A204.1 (cell line): ENCODE measurements at regions not wholly inside any gene's neighbourhood (a gene's known extent, or its start where the extent isn't known, plus 50 kb on each side); places are given as distances from the start of the nearest gene placed in this dataset.

Experiments
- FAIRE-seq: peaks from 2 replicates; lab custom pipeline; 2012; peaks lifted over from hg19 to GRCh38; lab: Jason Lieb, UNC

DNA sequence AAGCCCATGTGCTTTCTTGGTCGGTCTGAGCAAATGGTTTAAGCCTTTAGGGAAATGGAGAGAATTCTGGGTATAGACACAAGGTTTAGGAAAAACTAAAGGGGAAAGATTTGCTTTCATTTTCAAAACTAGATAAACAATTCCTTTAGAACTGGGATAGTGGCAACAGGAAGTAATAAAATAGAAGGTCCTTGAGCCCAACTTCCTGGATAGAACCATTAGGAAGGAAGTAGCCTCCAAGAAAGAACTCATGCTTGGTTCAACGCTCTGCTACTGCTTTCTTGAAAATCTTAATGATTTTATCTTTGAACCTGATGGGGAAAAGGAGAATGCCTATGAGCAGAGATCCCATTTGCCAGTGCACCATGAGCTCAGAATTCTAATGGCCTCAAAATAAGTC is 147.0 kb upstream of the THRB start:
- no peak for FAIRE-seq

DNA sequence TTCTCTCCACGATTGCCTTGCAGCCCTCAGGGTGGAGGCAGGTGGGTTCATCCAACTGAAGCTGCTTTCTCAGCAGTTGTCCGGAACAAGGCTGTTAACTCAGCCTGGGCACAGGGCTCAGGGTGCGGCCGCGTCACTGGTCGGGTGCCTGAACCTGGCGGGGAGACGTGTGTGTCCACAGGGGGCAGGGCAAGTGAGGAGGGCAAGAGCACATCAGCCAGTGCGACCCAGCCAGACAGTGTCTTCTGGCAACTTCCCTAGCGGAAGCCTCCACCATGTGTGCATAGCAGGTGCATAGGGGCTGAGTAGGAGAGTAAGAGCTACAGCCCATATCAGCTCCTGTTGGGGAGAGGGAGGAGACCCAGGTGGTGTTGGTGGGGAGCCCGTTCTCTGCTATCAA is 150.4 kb upstream of the THRB start:
- FAIRE-seq = no peak

DNA sequence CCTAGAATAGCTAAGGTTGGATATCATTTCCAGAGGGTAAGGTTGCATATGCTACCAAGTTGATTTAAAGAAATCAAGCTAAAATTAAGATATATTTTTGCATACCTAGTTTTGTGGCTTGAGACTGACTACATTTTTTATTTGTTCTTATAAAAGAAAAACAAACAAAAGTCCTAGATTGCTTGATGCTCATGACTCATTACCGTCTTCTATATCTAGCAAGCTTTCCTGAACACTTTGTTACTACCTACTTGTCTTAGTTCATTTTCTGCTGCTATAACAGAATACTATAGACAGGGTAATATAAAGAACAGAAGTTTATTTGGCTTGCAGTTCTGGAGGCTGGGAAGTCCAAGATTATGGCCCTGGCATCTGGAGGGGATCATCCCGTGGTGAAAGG is 152.1 kb upstream of the THRB start:
- FAIRE-seq = no peak

GRCh38 chr3:24648063-24648462 is 153.4 kb upstream of the THRB start:
- no peak for FAIRE-seq

GRCh38 chr3:24650839-24651238 is 156.2 kb upstream of the THRB start:
- FAIRE-seq = no peak

DNA sequence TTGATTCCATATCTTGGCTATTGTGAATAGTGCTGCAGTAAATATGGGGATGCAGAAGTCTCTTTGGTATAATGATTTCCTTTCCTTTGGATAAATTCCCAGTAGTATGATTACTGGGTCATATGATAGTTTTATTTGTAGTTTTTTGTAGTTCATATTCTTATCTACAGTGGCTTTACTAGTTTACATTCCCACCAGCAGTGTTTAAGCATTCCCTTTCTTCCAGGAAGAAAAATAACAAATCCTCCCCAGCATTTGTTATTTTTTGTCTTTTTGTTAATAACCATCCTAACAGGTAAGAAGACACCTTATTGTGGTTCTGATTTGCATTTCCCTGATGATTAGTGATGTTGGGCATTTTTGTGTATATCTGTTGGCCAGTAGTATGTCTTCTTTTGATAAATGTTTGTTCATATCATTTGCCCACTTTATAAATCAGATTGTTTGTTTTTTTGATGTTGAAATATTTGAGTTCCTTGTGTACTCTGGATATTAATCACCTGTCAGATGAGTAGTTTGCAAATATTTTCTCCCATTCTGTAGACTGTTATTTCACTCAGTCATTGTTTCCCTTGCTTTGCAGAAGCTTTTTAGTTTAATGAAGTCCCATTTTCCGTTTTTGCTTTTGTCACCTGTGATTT is 163.3 kb upstream of the THRB start:
- no peak for FAIRE-seq

GRCh38 chr3:24661175-24661584 is 166.5 kb upstream of the THRB start:
- FAIRE-seq = no peak

- no peak for FAIRE-seq
These were observed 168.0 kb upstream of the THRB start for GRCh38 chr3:24662449-24663345.

- no peak for FAIRE-seq
These were observed 168.8 kb upstream of the THRB start for GRCh38 chr3:24663406-24663805.

- no peak for FAIRE-seq
These were observed 173.4 kb upstream of the THRB start for GRCh38 chr3:24668039-24668438.

- no peak for FAIRE-seq
These were observed 176.2 kb upstream of the THRB start for GRCh38 chr3:24670871-24671270.

DNA sequence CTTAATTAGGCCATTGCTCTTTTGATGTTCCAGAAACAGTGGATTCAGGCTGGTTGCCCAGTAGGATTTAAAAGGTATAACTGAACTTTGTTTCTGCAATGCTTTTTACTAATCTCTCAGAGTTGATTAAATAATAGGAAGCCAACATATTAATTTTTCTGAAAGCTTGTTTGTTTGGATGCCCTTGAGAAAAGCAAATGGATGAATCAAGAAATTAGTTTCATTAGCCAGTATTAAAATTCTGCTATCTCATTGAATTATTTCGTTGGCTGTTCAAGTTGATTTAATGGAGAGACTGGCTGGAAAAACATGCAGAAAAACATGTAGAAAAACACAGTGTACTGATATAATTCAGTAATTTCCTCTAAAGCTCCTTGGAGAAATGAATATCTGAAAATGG is 178.9 kb upstream of the THRB start:
- FAIRE-seq = no peak

- FAIRE-seq = no peak
These were observed 179.6 kb upstream of the THRB start for GRCh38 chr3:24674261-24674660.

DNA sequence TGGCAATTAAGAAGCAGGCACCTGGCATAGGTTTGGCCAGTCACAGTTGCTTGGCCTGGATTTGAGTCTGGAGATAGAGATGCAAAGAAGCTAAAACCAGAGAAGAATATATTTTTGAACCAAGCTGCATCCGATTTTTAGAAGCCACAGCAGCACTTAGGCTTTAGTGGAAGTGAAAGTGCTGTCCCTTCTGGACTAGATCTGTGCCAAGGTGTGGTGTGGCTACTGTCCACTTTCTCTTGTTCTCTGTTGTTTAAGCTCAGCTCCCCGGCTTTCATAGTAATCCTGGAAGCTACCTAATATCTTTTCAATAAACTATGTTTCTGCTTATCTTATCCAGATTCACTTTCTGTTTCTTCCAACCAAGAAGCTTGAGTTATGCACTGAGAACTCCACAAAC is 183.4 kb upstream of the THRB start:
- no peak for FAIRE-seq

- FAIRE-seq = no peak
These were observed 183.8 kb upstream of the THRB start for GRCh38 chr3:24678421-24678865.

DNA sequence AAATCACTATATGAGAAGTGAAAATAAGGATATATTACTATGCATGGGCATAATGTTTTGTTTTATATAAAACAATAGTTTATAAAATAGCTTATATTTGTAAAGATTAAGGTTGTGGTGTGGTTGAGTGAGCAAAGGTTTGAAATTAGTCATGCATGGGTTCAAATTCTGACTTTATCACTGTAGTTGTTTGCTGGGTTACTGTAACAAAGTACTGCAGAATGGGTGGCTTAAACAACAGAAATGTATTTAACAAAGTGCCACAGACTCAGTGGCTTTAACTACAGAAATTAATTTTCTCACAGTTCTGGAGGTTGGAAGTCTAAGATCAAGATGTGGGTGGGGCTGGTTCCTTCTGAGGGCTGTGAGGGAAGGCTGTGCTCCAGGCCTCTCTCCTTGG is 184.8 kb upstream of the THRB start:
- FAIRE-seq = no peak

- no peak for FAIRE-seq
These were observed 185.7 kb upstream of the THRB start for GRCh38 chr3:24680214-24680967.

DNA sequence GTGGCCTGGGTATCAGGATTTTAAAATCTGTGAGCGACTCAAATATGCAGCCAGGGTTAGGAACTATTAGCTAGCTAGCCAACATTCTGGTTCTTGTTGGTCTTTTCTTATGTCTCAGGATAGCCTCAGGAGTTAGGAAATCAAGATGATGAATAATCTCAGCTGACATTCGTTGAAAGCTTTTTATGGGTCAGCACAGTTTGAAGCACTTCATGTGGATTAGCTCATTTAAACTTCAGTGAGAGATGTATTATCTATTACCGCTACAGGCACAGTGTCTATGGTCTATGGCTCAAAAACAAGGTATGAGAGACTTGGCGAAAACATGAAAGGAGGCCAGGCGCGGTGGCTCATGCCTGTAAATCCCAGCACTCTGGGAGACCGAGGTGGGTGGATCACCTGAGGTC is 187.5 kb upstream of the THRB start:
- no peak for FAIRE-seq

- FAIRE-seq = no peak
These were observed 188.4 kb upstream of the THRB start for GRCh38 chr3:24683090-24683489.

DNA sequence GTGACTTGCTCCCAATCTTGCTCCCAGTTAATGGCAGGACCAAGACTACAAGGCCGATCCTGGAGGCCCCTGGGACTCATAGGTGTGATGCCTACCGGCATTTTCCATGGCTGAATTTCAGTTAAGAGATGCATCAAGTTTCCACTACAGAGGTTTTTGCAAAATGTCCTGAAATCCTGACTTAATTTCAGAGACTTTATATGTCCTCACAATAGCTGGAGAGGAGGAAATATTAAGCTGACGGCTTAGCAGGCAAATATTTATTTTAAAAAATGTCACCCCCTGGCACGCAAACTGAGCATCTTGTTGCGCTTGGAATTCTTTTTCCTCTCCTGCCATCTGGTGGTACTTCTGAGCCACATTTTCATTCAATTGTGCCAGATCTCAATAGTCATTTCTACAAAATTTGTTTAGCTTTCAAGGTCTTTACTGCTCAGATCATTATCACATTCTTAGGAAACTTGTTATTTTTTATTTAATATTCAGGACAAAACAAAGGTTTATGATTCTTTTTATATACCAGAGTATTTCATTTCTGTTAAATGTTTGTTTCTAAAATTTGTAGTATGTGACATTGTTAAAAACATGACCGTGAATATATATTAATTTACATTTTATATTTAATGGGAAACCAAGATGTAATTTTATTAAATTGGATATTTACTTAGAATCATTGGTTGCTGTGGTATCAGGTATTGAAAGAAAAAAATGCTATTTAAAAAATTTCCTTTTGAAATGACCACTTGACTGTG is 189.2 kb upstream of the THRB start:
- peak; percentile 83 for FAIRE-seq

DNA sequence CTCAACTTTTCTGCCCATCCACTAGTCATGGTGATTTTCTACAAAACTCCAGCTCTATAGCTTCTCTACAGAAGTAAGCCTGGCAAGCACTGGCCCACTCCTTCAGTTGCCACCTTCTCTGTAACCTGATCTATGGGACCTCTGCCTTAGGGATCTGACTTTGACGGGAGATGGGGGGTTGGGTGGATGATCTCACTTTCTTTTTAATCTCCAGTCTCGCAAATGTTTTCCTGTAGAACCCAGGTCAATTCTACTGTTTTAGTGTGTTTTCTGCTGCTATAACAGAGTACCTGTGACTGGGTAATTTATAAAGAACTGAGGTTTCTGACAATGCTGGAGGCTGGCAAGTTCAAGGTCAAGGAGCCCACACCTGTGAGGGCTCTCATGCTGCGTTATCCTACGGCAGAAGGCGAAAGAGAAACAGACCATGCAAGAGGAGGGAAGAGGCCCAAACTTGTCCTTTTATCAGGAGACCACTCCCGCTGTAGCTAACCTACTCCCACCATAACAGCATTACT is 189.9 kb upstream of the THRB start:
- no peak for FAIRE-seq

GRCh38 chr3:24686808-24687207 is 192.2 kb upstream of the THRB start:
- FAIRE-seq = no peak
